Stomach smooth muscle (tissue), 2 donors: ENCODE measurements at regions not wholly inside any gene's neighbourhood (a gene's known extent, or its start where the extent isn't known, plus 50 kb on each side); places are given as distances from the start of the nearest gene placed in this dataset.

Source experiments
- H3K27ac ChIP-seq: one replicate; pipeline ENCODE4 v1.7.0; 2013; ENCODE audit warnings: mild to moderate bottlenecking, low read length, inconsistent platforms
- H3K27me3 ChIP-seq, 2 donors: one replicate each; pipeline ENCODE4 v1.7.0; 2013; ENCODE audit warnings: low read length in 2 of 2; ENCODE audit not compliant: insufficient read depth in 2 of 2, control insufficient read depth in 1 of 2
- H3K36me3 ChIP-seq, 2 donors: one replicate each; pipeline ENCODE4 v1.7.0; 2013; ENCODE audit warnings: low read length in 2 of 2; ENCODE audit not compliant: control insufficient read depth in 2 of 2, insufficient read depth in 2 of 2
- H3K4me1 ChIP-seq: one replicate; pipeline ENCODE4 v1.7.0; 2013; ENCODE audit warnings: low read length; ENCODE audit not compliant: control insufficient read depth, insufficient read depth
- H3K4me3 ChIP-seq, 2 donors: one replicate each; pipeline ENCODE4 v1.7.0; 2013; ENCODE audit warnings: low read length in 2 of 2
- H3K9ac ChIP-seq, 2 donors: one replicate each; pipeline ENCODE4 v1.7.0; 2013; ENCODE audit warnings: low read length in 2 of 2, mild to moderate bottlenecking in 1 of 2
- H3K9me3 ChIP-seq, 2 donors: one replicate each; pipeline ENCODE4 v1.7.0; 2013; ENCODE audit warnings: low read length in 2 of 2; ENCODE audit not compliant: control insufficient read depth in 2 of 2
- donor health status: healthy.
- donor health status: Pancreatic carcinoma.

- Histone ChIP-seq H3K27ac (no peak overlapping the region), H3K4me1 (no peaks in the 10 kb centered on the region)
Measured at GRCh38 chr6:134740027-134740373, 209.9 kb downstream of the ALDH8A1 start.

GRCh38 chr6:134739299-134740026 is 210.4 kb downstream of the ALDH8A1 start:
- H3K36me3 ChIP-seq, result no peaks in the 10 kb centered on the region
- no peaks in the 10 kb centered on the region for H3K9me3 ChIP-seq
- no peak overlapping the region for H3K9ac ChIP-seq
- H3K4me1 ChIP-seq, result no peaks in the 10 kb centered on the region
- no peak overlapping the region for H3K27ac ChIP-seq
- no peak overlapping the region for H3K4me3 ChIP-seq
- H3K27me3 ChIP-seq, result no peaks in the 10 kb centered on the region

More at GRCh38 chr6:134740027-134740373, 209.9 kb downstream of the ALDH8A1 start:
- H3K4me3 ChIP-seq, result no peak overlapping the region
- no peaks in the 10 kb centered on the region for H3K9me3 ChIP-seq
- no peak overlapping the region for H3K9ac ChIP-seq
- no peaks in the 10 kb centered on the region for H3K27me3 ChIP-seq
- H3K36me3 ChIP-seq, result no peaks in the 10 kb centered on the region

- Histone ChIP-seq H3K4me1 (no peaks in the 10 kb centered on the region), H3K4me3 (no peak overlapping the region), H3K9me3 (no peaks in the 10 kb centered on the region), H3K27me3 (no peaks in the 10 kb centered on the region), H3K9ac (no peak overlapping the region), H3K27ac (no peak overlapping the region), H3K36me3 (no peaks in the 10 kb centered on the region)
Measured at GRCh38 chr6:134738211-134738885, 211.6 kb downstream of the ALDH8A1 start.

- H3K27ac ChIP-seq, result no peak overlapping the region
- no peaks in the 10 kb centered on the region for H3K9me3 ChIP-seq
- H3K4me1 ChIP-seq, result no peaks in the 10 kb centered on the region
- H3K4me3 ChIP-seq, result no peak overlapping the region
- no peaks in the 10 kb centered on the region for H3K36me3 ChIP-seq
- no peak overlapping the region for H3K9ac ChIP-seq
- H3K27me3 ChIP-seq, result no peaks in the 10 kb centered on the region
Measured at GRCh38 chr6:134735461-134735860, 214.4 kb downstream of the ALDH8A1 start.

GRCh38 chr6:134734312-134734869 is 215.5 kb downstream of the ALDH8A1 start:
- Histone ChIP-seq H3K9me3 (no peaks in the 10 kb centered on the region), H3K4me3 (no peak overlapping the region), H3K27ac (no peak overlapping the region), H3K27me3 (no peaks in the 10 kb centered on the region), H3K36me3 (no peaks in the 10 kb centered on the region), H3K4me1 (no peaks in the 10 kb centered on the region), H3K9ac (no peak overlapping the region)

GRCh38 chr6:134733801-134734200 is 216.1 kb downstream of the ALDH8A1 start:
- no peak overlapping the region for H3K27ac ChIP-seq
- H3K9me3 ChIP-seq, result no peaks in the 10 kb centered on the region
- H3K27me3 ChIP-seq, result no peaks in the 10 kb centered on the region

GRCh38 chr6:134732763-134733162 is 217.1 kb downstream of the ALDH8A1 start:
- no peaks in the 10 kb centered on the region for H3K9me3 ChIP-seq
- H3K36me3 ChIP-seq, result no peaks in the 10 kb centered on the region
- no peaks in the 10 kb centered on the region for H3K4me1 ChIP-seq
- H3K4me3 ChIP-seq, result no peak overlapping the region
- no peak overlapping the region for H3K9ac ChIP-seq
- H3K27ac ChIP-seq, result no peak overlapping the region
- H3K27me3 ChIP-seq, result no peaks in the 10 kb centered on the region

More at GRCh38 chr6:134733801-134734200, 216.1 kb downstream of the ALDH8A1 start:
- no peaks in the 10 kb centered on the region for H3K36me3 ChIP-seq
- H3K4me3 ChIP-seq, result no peak overlapping the region
- no peak overlapping the region for H3K9ac ChIP-seq
- H3K4me1 ChIP-seq, result no peaks in the 10 kb centered on the region

GRCh38 chr6:134731615-134732014 is 218.3 kb downstream of the ALDH8A1 start:
- Histone ChIP-seq H3K9ac (no peak overlapping the region), H3K4me1 (no peaks in the 10 kb centered on the region)

GRCh38 chr6:134730013-134730412 is 219.9 kb downstream of the ALDH8A1 start:
- Histone ChIP-seq H3K27ac (no peak overlapping the region), H3K9ac (no peak overlapping the region), H3K4me3 (no peak overlapping the region), H3K36me3 (no peaks in the 10 kb centered on the region), H3K9me3 (no peaks in the 10 kb centered on the region), H3K27me3 (no peaks in the 10 kb centered on the region), H3K4me1 (no peaks in the 10 kb centered on the region)

More at GRCh38 chr6:134731615-134732014, 218.3 kb downstream of the ALDH8A1 start:
- Histone ChIP-seq H3K27me3 (no peaks in the 10 kb centered on the region), H3K27ac (no peak overlapping the region), H3K4me3 (no peak overlapping the region), H3K36me3 (no peaks in the 10 kb centered on the region), H3K9me3 (no peaks in the 10 kb centered on the region)

GRCh38 chr6:134729561-134729960 is 220.3 kb downstream of the ALDH8A1 start:
- Histone ChIP-seq H3K4me3 (no peak overlapping the region), H3K27me3 (no peaks in the 10 kb centered on the region), H3K27ac (no peak overlapping the region), H3K36me3 (no peaks in the 10 kb centered on the region), H3K4me1 (no peaks in the 10 kb centered on the region), H3K9me3 (no peaks in the 10 kb centered on the region), H3K9ac (no peak overlapping the region)

- Histone ChIP-seq H3K36me3 (no peaks in the 10 kb centered on the region), H3K4me1 (no peaks in the 10 kb centered on the region), H3K4me3 (no peak overlapping the region), H3K9ac (no peak overlapping the region), H3K27me3 (no peaks in the 10 kb centered on the region), H3K27ac (no peak overlapping the region), H3K9me3 (no peaks in the 10 kb centered on the region)
Measured at GRCh38 chr6:134727081-134727480, 222.8 kb downstream of the ALDH8A1 start.
